ENCODE measurements at regions not wholly inside any gene's neighbourhood (a gene's known extent, or its start where the extent isn't known, plus 50 kb on each side); places are given as distances from the start of the nearest gene placed in this dataset.

DNA sequence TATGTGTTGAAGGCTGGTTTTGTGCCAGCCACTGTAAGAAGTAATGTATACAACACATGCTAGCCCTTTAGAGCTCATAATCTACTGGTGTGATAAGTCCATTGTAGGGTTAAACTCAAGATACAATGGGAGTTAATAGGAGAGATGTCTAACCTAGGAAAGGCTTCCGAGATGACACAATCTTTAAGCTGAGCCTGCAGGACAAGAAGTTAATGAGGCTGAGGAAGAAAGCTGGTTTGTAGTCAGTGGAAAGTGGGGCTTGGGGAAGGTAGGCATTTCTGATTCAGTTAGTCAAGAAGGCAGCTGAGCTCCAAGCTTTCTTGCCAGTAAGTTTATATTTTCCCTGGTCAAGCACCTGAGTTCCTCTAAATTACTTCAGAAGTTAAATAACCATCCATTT lies 83.0 kb upstream of the TGFBR2 start:
- TF ChIP-seq, protein P1, sequence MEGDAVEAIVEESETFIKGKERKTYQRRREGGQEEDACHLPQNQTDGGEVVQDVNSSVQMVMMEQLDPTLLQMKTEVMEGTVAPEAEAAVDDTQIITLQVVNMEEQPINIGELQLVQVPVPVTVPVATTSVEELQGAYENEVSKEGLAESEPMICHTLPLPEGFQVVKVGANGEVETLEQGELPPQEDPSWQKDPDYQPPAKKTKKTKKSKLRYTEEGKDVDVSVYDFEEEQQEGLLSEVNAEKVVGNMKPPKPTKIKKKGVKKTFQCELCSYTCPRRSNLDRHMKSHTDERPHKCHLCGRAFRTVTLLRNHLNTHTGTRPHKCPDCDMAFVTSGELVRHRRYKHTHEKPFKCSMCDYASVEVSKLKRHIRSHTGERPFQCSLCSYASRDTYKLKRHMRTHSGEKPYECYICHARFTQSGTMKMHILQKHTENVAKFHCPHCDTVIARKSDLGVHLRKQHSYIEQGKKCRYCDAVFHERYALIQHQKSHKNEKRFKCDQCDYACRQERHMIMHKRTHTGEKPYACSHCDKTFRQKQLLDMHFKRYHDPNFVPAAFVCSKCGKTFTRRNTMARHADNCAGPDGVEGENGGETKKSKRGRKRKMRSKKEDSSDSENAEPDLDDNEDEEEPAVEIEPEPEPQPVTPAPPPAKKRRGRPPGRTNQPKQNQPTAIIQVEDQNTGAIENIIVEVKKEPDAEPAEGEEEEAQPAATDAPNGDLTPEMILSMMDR (IDR thresholded peaks at IDR 0.05): no peak
- TF ChIP-seq POLR2A (IDR thresholded peaks at IDR 0.05): no peak
